ENCODE measurements at regions not wholly inside any gene's neighbourhood (a gene's known extent, or its start where the extent isn't known, plus 50 kb on each side); places are given as distances from the start of the nearest gene placed in this dataset.
"Not testable (repeated sequence)": the region's sequence is repeated elsewhere in the genome, so short reads cannot be mapped to it uniquely, and the experiment has no call there.

- DNase-seq (ENCODE audit: low spot score) = no peak
Measured at GRCh38 chr2:31660812-31661335, 80.1 kb upstream of the SRD5A2 start.

- DNase-seq (ENCODE audit: low spot score) = no peak
Measured at GRCh38 chr2:31660165-31660564, 79.4 kb upstream of the SRD5A2 start.

- no peak for DNase-seq (ENCODE audit: low spot score)
Measured at GRCh38 chr2:31654241-31654640, 73.5 kb upstream of the SRD5A2 start.

- DNase-seq (ENCODE audit: low spot score) = no peak
Measured at GRCh38 chr2:31651736-31652135, 71.0 kb upstream of the SRD5A2 start.

- no peak for DNase-seq (ENCODE audit: low spot score)
Measured at GRCh38 chr2:31651267-31651666, 70.5 kb upstream of the SRD5A2 start.

- no peak for DNase-seq (ENCODE audit: low spot score)
Measured at GRCh38 chr2:31644551-31644950, 63.8 kb upstream of the SRD5A2 start.

GRCh38 chr2:31642707-31643106, 62.0 kb upstream of the SRD5A2 start:
- no peak for DNase-seq (ENCODE audit: low spot score)

GRCh38 chr2:31632201-31632600, 51.5 kb upstream of the SRD5A2 start:
- not testable (repeated sequence) for DNase-seq (ENCODE audit: low spot score)
